GM06990 (cell line): ENCODE measurements at regions not wholly inside any gene's neighbourhood (a gene's known extent, or its start where the extent isn't known, plus 50 kb on each side); places are given as distances from the start of the nearest gene placed in this dataset.

ENCODE experiments used
- DNase-seq: peaks from one replicate; pipeline ENCODE4 v3.0.0-alpha.2; 2011; ENCODE audit not compliant: insufficient read length; ENCODE audit errors: extremely low read depth
- H3K27me3 ChIP-seq: replicated peaks from 2 replicates; pipeline ENCODE4 v1.6.0; 2011; ENCODE audit warnings: low read length; ENCODE audit not compliant: control insufficient read depth, insufficient read depth
- H3K36me3 ChIP-seq: 2 replicates; pipeline ENCODE4 v1.5.1; 2011; ENCODE audit warnings: low read length; ENCODE audit not compliant: control insufficient read depth, insufficient read depth
- H3K4me3 ChIP-seq: replicated peaks from 2 replicates; pipeline ENCODE4 v1.5.1; 2011; ENCODE audit warnings: low read depth, mild to moderate bottlenecking, control low read depth, low read length
- CTCF ChIP-seq: IDR thresholded peaks from 2 replicates; pipeline ENCODE4 v1.5.1; 2011; ENCODE audit warnings: low read length, control low read depth, mild to moderate bottlenecking, inconsistent platforms; ENCODE audit not compliant: insufficient read depth, poor library complexity, severe bottlenecking

GRCh38 chr3:64985072-64985471 is 297.3 kb upstream of the ADAMTS9 start:
- no peak for DNase-seq

GRCh38 chr3:64983583-64984359 is 296.0 kb upstream of the ADAMTS9 start:
- Histone ChIP-seq H3K4me3 (no peak overlapping the region), H3K36me3 (no peaks in the 10 kb centered on the region), H3K27me3 (no peaks in the 10 kb centered on the region)
- TF ChIP-seq CTCF, result no peak
- DNase-seq, result no peak

More at GRCh38 chr3:64985072-64985471, 297.3 kb upstream of the ADAMTS9 start:
- no peak for TF ChIP-seq CTCF
- no peaks in the 10 kb centered on the region for H3K27me3 ChIP-seq
- no peak overlapping the region for H3K4me3 ChIP-seq
- H3K36me3 ChIP-seq, result no peaks in the 10 kb centered on the region

DNA sequence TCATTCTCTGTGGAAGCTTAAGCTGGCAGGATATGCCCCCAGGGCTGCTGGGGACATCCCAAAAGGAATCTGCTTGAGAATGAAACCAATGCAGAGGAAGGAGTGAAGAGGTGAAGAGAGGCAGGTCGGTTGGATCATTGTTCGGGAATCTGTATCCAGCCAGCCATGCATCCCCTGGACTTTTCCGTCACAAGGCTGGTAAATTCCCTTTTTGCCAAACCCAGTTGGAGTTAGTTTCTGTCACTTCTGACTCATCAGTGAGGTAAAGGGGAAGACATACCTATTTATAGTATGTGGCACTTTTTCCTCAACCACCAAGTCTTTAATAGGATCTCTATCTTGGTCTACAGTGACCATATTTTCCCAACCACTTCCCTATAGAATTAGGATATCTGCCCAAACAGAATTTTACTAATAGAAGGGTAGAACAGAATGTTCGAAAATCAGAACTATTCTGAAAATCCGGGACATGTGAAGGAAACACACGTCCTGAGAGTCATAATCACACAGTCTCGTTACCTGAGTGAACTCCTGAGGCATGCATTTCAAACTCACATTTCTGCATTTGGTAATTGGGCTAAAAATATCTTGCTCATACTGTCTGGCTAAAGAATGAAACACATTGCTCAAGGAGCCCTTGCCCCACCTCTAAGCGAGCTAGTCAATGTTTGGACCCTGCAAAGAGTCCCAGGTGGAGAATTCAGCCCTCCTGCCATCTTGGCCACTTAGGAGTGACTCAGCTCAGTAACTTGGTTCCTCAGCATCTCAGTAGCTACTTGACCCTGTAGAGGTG is 289.7 kb upstream of the ADAMTS9 start:
- no peak for TF ChIP-seq CTCF
- DNase-seq, result no peak
- no peak overlapping the region for H3K4me3 ChIP-seq
- H3K27me3 ChIP-seq, result no peaks in the 10 kb centered on the region
- no peaks in the 10 kb centered on the region for H3K36me3 ChIP-seq

GRCh38 chr3:64976456-64976855 is 288.7 kb upstream of the ADAMTS9 start:
- no peak for DNase-seq
- H3K36me3 ChIP-seq, result no peaks in the 10 kb centered on the region
- no peak overlapping the region for H3K4me3 ChIP-seq
- H3K27me3 ChIP-seq, result no peaks in the 10 kb centered on the region
- no peak for TF ChIP-seq CTCF

DNA sequence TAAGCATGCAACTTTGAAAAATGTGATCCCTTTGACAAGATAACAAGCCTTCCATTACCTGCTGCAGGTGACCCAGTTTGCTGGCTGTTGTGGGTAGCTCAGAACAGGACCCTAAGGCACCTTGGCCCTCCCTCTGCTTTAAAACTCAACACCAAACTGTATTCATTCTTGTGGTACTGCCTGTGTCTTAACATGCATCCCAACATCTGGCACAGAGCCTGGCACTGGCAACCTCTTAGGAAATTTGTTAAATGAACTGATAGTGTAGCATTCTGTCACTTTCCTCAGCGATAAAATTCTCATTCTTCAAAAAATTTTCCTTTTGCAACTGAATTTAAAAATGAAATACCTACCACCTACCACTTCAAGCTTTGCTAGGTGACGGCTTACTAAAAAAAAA is 287.3 kb upstream of the ADAMTS9 start:
- DNase-seq, result no peak
- Histone ChIP-seq H3K4me3 (no peak overlapping the region), H3K36me3 (no peaks in the 10 kb centered on the region), H3K27me3 (no peaks in the 10 kb centered on the region)
- TF ChIP-seq CTCF, result no peak
